Fibroblast of peridontal ligament (primary cell): ENCODE measurements at regions not wholly inside any gene's neighbourhood (a gene's known extent, or its start where the extent isn't known, plus 50 kb on each side); places are given as distances from the start of the nearest gene placed in this dataset.

Experiments used
- DNase-seq: peaks from one replicate; pipeline ENCODE4 v3.0.0-alpha.2; 2010; ENCODE audit errors: extremely low read depth

DNA sequence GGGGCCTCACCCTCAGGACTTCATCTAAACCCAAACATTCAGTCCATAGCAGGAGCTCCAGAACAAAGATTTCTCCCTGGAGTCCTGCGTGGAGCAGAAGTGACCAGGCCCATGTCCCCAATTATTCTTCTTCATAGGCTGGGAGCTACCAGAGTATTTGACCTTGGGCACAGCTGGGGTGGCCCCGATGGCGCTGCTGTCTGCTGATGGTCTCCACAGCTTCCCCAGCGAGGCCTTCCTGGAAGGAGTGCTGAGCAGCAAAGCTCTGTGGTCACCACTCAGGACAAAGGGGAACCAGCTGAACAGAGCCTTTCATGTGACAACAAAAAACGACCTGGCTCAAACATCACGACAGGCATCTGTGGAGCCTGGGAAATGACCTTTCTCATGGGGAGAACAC, 62.7 kb upstream of the ARGLU1 start:
- DNase-seq = no peak

DNA sequence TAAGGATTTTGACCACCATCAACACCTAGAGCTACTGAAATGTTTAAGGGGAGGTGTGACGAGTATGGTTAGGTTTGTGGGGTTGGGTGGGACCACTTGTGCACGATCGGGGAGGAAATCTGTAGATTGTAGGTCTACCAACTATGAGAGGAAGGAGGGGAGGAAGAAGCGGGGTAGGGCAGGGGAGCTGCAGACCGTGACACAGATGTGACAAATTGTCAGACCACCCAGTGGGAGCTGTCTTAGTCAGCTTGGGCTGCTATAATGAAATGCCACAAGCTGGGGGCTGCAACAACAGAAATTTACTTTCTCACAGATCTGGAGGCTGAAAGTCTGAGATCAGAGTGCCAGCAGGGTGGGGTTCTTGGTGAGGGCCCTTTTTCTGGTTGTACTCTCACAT, 62.2 kb upstream of the ARGLU1 start:
- DNase-seq = no peak

DNA sequence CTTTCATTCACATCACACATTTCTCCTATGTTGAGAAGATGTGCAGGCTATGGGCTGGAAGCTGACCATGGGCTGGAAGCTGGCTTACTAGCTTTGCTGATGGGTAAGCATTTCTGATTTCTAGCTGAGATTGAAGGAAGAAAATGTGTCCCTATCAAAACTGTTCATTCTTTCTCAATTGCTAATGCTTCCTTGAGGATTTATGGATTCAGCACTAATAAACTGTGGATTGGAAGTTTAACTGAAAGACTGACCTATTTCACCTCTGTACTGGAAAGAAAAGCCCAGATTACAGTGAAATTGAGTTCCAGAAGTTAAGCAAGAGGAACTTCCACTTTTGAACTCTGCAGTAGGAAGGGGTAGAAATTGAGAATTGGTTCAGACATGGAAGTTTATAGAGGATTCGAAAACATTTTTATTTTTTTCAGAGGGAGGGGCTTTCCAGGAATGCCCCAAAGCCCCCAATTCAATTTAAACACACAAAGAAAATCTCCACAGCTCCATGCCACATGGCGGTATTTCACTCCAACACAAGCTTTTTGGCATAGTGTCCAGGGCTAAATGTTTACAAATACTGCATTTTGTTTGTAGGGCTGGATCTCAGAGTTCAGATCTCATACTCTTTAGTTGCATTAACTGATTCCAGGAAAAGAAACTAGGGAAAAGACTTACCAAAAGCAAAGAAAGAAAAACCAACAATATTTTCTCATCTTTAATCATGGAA, 61.2 kb upstream of the ARGLU1 start:
- no peak for DNase-seq

DNA sequence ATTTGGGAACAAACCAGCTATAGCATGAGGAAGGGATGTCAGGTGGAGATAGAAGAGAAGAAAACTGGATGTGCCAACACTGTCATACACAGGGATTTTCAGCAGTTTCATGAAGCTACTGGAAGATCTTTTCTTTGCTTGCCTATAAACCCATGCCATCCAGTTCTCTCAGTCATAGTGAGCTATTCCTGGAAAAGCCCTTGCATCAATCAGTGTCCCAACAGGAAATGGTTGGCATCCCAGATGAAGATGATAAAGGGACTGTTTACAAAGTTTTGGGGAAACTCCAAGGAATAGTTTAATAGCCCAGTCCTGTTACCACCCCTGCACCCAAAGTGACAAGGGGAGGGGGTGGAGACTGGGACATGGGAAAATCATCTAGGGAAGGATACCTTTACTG, 58.5 kb upstream of the ARGLU1 start:
- no peak for DNase-seq

DNA sequence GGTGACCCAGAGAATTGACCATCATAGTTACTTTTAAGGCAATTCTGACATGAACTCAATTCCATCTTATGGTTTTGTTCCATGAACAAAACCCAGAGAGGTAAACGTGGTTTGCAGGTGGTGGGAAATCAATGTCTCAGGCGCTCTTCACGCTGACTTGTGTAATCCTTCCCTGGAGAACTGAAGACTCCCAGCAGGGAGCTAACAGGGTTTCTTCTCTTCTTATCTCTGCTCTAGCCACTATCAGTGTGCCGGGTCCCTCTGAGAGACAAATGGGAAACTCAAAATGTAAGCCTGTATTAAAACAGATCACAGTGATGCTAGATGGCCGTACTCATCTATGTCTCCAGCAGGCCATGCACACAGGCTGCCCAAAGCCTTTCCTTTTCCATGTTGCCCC, 57.6 kb upstream of the ARGLU1 start:
- no peak for DNase-seq

DNA sequence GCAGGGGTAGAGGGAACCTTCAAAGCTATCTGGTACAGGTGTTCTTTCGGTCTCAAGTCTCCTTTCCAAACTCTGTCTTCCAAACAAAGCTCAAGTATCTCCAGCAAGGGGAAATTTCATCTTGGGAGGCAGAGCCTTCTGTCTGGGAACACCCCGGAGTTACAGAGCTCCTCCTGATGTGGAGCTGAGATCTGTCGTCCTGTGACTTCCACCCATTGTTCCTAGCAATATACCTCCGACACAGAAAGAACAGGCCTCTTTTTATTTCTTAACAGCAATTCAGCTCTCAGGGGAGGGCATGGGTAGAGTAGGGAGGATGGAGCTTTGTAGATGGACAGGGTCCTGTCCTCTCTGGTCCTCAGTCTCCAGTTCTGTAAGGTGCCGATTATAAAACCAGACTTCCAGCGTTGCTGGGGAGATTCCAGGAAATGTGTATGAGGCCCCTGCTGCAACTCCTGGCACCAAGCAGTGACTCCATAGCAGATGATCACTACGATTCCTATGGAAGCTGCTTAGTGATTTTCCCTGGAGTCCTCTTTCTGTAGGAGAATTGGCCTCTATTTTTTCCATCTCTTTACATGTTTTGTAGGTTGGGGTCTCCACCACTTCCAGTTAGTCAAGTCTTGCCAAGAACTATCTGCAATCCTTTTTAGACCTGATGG, 56.0 kb upstream of the ARGLU1 start:
- no peak for DNase-seq

DNA sequence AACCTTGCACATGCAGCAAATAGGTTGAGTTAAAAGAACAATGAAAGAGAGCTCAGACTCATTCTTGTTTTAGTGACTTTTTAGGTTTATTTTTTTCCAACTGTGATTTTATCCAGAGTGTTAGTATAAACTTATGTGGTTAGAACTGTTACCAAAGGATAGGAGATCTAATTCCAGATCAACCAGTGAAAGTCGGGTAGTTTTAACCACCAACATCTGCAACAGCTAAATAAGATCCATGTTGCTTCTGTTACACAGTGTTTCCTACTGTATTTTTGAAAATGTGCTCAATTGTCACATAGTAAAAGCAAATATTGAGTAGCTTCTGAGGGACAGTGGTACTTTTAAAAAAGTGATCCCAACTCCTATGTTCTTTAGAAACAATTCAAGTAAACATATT, 53.9 kb upstream of the ARGLU1 start:
- peak; percentile 48 for DNase-seq

DNA sequence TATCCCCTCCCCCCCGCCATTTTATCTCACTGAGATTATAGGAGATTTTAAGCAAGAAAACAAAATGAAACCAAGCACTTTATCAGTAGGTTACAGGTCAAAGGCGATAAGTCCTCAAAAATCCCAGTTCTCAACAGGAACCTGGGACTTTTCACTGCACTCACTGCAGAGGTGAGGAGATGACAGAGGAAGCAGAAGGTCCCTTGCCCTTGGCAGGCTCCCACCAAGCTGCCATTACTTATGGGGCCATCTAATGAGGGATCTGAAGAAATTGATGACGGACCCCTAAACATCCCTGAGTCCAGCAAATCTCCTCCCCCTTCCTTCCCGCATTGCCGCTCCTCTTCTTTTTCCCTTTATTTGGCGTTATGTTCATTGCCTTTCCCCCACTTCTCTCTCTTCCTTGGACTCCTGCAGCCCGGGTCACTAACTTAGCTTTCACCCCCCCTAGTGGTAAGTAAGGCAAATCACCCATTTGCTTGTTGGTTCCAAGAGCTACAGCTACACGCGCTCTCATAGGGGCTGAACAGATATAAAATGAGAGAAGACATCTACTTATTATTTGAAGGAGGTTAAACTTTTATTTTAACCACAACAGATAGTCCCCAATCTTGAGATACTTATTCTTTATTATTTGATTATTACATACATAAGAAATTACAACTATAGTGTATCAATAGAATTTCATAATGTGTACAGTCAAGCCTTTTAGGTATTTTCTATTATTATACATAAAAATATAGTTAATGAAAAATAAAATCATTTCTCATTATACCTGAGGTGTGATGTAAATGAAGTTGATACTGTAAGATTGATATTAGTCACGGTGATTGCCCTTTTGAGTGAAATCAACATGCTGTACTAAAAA, 52.0 kb upstream of the ARGLU1 start:
- DNase-seq = peak; percentile 76
